MM.1S (cell line): ENCODE measurements at regions not wholly inside any gene's neighbourhood (a gene's known extent, or its start where the extent isn't known, plus 50 kb on each side); places are given as distances from the start of the nearest gene placed in this dataset.
"Not testable (repeated sequence)": the region's sequence is repeated elsewhere in the genome, so short reads cannot be mapped to it uniquely, and the experiment has no call there.

Source experiments
- DNase-seq: peaks from one replicate; pipeline ENCODE4 v3.0.0-alpha.2; 2015
- H2AFZ ChIP-seq: fragments of 300-600 bp; sonication (generic); 2 replicates; pipeline ENCODE4 v1.6.0; 2016; ENCODE audit warnings: antibody characterized with exemption, low read length
- H3F3A ChIP-seq: fragments of 300-600 bp; sonication (generic); 2 replicates; pipeline ENCODE4 v1.6.1; 2016; ENCODE audit warnings: mild to moderate bottlenecking, antibody characterized with exemption, low read length, moderate library complexity, mixed read lengths; ENCODE audit not compliant: insufficient read depth
- H3K27ac ChIP-seq: fragments of 300-600 bp; sonication (generic); 2 replicates; pipeline ENCODE4 v1.5.1; 2016; ENCODE audit warnings: mild to moderate bottlenecking, low read length
- H3K27me3 ChIP-seq: fragments of 300-600 bp; sonication (generic); replicated peaks from 2 replicates; pipeline ENCODE4 v1.6.0; 2016; ENCODE audit warnings: low read length; ENCODE audit not compliant: insufficient read depth
- H3K36me3 ChIP-seq: fragments of 300-600 bp; sonication (generic); replicated peaks from 2 replicates; pipeline ENCODE4 v1.6.1; 2016; ENCODE audit warnings: mild to moderate bottlenecking, low read length, mixed read lengths; ENCODE audit not compliant: insufficient read depth
- H3K4me1 ChIP-seq: fragments of 300-600 bp; sonication (generic); 2 replicates; pipeline ENCODE4 v1.6.1; 2016; ENCODE audit warnings: low read length, mixed read lengths
- H3K4me2 ChIP-seq: fragments of 300-600 bp; sonication (generic); 2 replicates; pipeline ENCODE4 v1.6.0; 2016; ENCODE audit warnings: low read depth, low read length
- H3K4me3 ChIP-seq: fragments of 300-600 bp; sonication (generic); 2 replicates; pipeline ENCODE4 v1.5.1; 2016; ENCODE audit warnings: low read length, mixed read lengths
- H3K79me2 ChIP-seq: fragments of 300-600 bp; sonication (generic); 2 replicates; pipeline ENCODE4 v1.6.1; 2016; ENCODE audit warnings: mixed run types, low read length, mixed read lengths
- H3K9ac ChIP-seq: fragments of 300-600 bp; sonication (generic); 2 replicates; pipeline ENCODE4 v1.6.1; 2016; ENCODE audit warnings: low read length, mixed read lengths
- H3K9me2 ChIP-seq: fragments of 300-600 bp; sonication (generic); replicated peaks from 2 replicates; pipeline ENCODE4 v1.6.1; 2016; ENCODE audit warnings: mild to moderate bottlenecking, low read length, mixed read lengths; ENCODE audit not compliant: insufficient read depth
- H3K9me3 ChIP-seq: fragments of 300-600 bp; sonication (generic); replicated peaks from 2 replicates; pipeline ENCODE4 v1.6.1; 2016; ENCODE audit warnings: mild to moderate bottlenecking, low read length, mixed read lengths; ENCODE audit not compliant: insufficient read depth
- H4K20me1 ChIP-seq: fragments of 300-600 bp; sonication (generic); 2 replicates; pipeline ENCODE4 v1.6.1; 2016; ENCODE audit warnings: mild to moderate bottlenecking, low read length, moderate library complexity, mixed read lengths; ENCODE audit not compliant: insufficient read depth
- CTCF ChIP-seq: fragments of 300-600 bp; sonication (generic); IDR thresholded peaks from 2 replicates; pipeline ENCODE4 v1.5.1; 2016; ENCODE audit warnings: antibody characterized with exemption, low read length, mixed read lengths
- EZH2 ChIP-seq: fragments of 300-600 bp; sonication (generic); optimal IDR thresholded peaks from 2 replicates; pipeline ENCODE3; 2017; ENCODE audit warnings: low read depth, mild to moderate bottlenecking, antibody characterized with exemption, low read length, mixed read lengths
- EZH2phosphoT487 ChIP-seq: fragments of 300-600 bp; sonication (generic); IDR thresholded peaks from 2 replicates; pipeline ENCODE4 v1.6.1; 2018; ENCODE audit warnings: antibody characterized with exemption, low read length

GRCh38 chr11:89616999-89617602 lies 93.0 kb upstream of the TRIM77 start:
- H3K79me2 ChIP-seq, H3K9me2 ChIP-seq, H3F3A ChIP-seq, H3K4me1 ChIP-seq, H3K27ac ChIP-seq, H3K4me3 ChIP-seq, H4K20me1 ChIP-seq, H2AFZ ChIP-seq, H3K4me2 ChIP-seq, DNase-seq, H3K9ac ChIP-seq, H3K36me3 ChIP-seq, H3K9me3 ChIP-seq, H3K27me3 ChIP-seq: not testable (repeated sequence)
- TF ChIP-seq CTCF = peak; percentile 26

GRCh38 chr11:89620721-89621120 lies 89.4 kb upstream of the TRIM77 start:
- not testable (repeated sequence) for H4K20me1 ChIP-seq, H3K79me2 ChIP-seq, H3K9me3 ChIP-seq, H3K4me3 ChIP-seq, H3K27me3 ChIP-seq, H3K4me2 ChIP-seq, H3K36me3 ChIP-seq, H3K27ac ChIP-seq, DNase-seq, H3K9ac ChIP-seq, H3K9me2 ChIP-seq, H2AFZ ChIP-seq, H3F3A ChIP-seq, H3K4me1 ChIP-seq

GRCh38 chr11:89625171-89625570 lies 84.9 kb upstream of the TRIM77 start:
- no peak overlapping the region for H2AFZ ChIP-seq
- TF ChIP-seq EZH2phosphoT487 = no peak
- TF ChIP-seq CTCF = 0 out of 2 replicates have a peak, but pooled peaks have one; percentile 7
- no peaks in the 10 kb centered on the region for H3F3A ChIP-seq
- no peak overlapping the region for H3K4me3 ChIP-seq
- H3K9me3 ChIP-seq = no peaks in the 10 kb centered on the region
- H3K4me2 ChIP-seq = no peak overlapping the region
- no peak overlapping the region for H3K9ac ChIP-seq
- H3K79me2 ChIP-seq = no peaks in the 10 kb centered on the region
- H3K27me3 ChIP-seq = no peaks in the 10 kb centered on the region
- H3K27ac ChIP-seq = no peak overlapping the region
- H3K4me1 ChIP-seq = no peaks in the 10 kb centered on the region
- DNase-seq = no peak
- no peaks in the 10 kb centered on the region for H3K9me2 ChIP-seq
- H3K36me3 ChIP-seq = no peaks in the 10 kb centered on the region
- H4K20me1 ChIP-seq = no peaks in the 10 kb centered on the region

GRCh38 chr11:89626366-89626765 lies 83.7 kb upstream of the TRIM77 start:
- DNase-seq = no peak
- Histone ChIP-seq H4K20me1 (no peaks in the 10 kb centered on the region), H3K9me3 (no peaks in the 10 kb centered on the region), H3K4me2 (no peak overlapping the region), H2AFZ (no peak overlapping the region), H3K79me2 (no peaks in the 10 kb centered on the region), H3K27ac (no peak overlapping the region), H3K27me3 (no peaks in the 10 kb centered on the region), H3K36me3 (no peaks in the 10 kb centered on the region), H3K9ac (no peak overlapping the region), H3K4me3 (no peak overlapping the region), H3K9me2 (no peaks in the 10 kb centered on the region), H3K4me1 (no peaks in the 10 kb centered on the region), H3F3A (no peaks in the 10 kb centered on the region)
- TF ChIP-seq EZH2phosphoT487 (no peak), CTCF (no peak), EZH2 (no peak)

GRCh38 chr11:89626881-89627280 lies 83.2 kb upstream of the TRIM77 start:
- H3K27ac ChIP-seq, DNase-seq, H3K9ac ChIP-seq, H3K4me3 ChIP-seq, H3K79me2 ChIP-seq, H3K4me1 ChIP-seq, H4K20me1 ChIP-seq, H3K27me3 ChIP-seq, H3K4me2 ChIP-seq, H3F3A ChIP-seq, H3K36me3 ChIP-seq, H3K9me2 ChIP-seq, H3K9me3 ChIP-seq, H2AFZ ChIP-seq: not testable (repeated sequence)
